ENCODE measurements at regions not wholly inside any gene's neighbourhood (a gene's known extent, or its start where the extent isn't known, plus 50 kb on each side); places are given as distances from the start of the nearest gene placed in this dataset.

DNA sequence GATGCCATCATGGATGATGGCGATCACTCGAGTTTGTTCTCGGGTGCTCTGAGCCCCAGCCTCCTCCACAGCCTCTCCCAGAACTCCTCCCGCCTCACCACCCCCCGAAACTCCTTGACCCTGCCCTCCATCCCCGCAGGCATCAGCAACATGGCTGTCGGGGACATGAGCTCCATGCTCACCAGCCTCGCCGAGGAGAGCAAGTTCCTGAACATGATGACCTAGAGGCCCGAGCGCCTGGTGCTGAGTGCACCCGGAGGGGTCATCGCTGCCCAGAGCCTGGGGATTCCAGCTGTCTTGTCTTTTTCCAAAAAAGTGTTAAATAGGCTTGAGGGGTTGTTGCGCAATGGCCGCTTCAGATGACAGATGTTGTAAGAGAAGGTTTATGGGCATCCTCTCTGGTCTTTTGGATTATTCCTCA is 254.8 kb downstream of the GLI2 start:
- BruUV-seq (replicated peaks) = no TSS peak

DNA sequence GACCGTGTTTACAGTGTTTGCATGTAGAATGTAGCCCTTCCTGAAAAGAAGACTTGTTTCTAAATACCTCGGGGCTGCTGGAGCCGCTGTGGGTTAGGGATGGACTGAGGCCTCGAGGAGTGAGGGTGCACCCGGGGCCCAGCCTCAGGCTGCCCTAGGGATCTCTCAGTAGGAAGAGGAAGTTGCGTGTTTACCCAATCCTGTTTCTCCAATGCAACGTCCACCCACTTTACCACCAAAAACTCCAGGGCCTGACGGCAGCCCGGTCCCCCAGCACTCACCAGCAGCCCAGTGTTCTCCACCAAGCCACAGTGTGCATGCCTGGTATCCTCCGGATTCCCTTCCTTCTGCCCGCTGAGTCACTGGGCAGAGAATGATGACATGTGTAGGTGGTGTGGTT is 255.8 kb downstream of the GLI2 start:
- Histone ChIP-seq H3K4me3 (ENCODE audit: low read length) (no peak overlapping the region), H3K4me2 (ENCODE audit: low read length) (no peak overlapping the region), H3K27ac (ENCODE audit: low read length) (no peak overlapping the region), H3K9ac (ENCODE audit: low read length) (no peak overlapping the region), H3K9me3 (ENCODE audit: low read length) (no peaks in the 10 kb centered on the region), H2AFZ (ENCODE audit: low read length) (no peak overlapping the region), H3F3A (ENCODE audit: low read length, unreplicated experiment) (no peaks in the 10 kb centered on the region), H3K36me3 (ENCODE audit: low read depth, low read length) (no peaks in the 10 kb centered on the region), H3K4me1 (ENCODE audit: insufficient read depth, low read length) (no peaks in the 10 kb centered on the region), H3K79me2 (ENCODE audit: low read length) (no peaks in the 10 kb centered on the region), H3K27me3 (ENCODE audit: low read length) (no peaks in the 10 kb centered on the region), H3K9me2 (replicated peaks; ENCODE audit: low read length) (no peaks in the 10 kb centered on the region), H4K20me1 (ENCODE audit: low read length) (no peaks in the 10 kb centered on the region)
- DNase-seq (no peak), ATAC-seq (no peak)
- intact Hi-C loops (cut with micrococcal nuclease) = no loop called here
- BruUV-seq (replicated peaks) = no TSS peak
- TF ChIP-seq EZH2 (IDR thresholded peaks at IDR 0.05; ENCODE audit: low read length, unreplicated experiment) = no peak
- TF ChIP-seq, protein P1, sequence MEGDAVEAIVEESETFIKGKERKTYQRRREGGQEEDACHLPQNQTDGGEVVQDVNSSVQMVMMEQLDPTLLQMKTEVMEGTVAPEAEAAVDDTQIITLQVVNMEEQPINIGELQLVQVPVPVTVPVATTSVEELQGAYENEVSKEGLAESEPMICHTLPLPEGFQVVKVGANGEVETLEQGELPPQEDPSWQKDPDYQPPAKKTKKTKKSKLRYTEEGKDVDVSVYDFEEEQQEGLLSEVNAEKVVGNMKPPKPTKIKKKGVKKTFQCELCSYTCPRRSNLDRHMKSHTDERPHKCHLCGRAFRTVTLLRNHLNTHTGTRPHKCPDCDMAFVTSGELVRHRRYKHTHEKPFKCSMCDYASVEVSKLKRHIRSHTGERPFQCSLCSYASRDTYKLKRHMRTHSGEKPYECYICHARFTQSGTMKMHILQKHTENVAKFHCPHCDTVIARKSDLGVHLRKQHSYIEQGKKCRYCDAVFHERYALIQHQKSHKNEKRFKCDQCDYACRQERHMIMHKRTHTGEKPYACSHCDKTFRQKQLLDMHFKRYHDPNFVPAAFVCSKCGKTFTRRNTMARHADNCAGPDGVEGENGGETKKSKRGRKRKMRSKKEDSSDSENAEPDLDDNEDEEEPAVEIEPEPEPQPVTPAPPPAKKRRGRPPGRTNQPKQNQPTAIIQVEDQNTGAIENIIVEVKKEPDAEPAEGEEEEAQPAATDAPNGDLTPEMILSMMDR (conservative IDR thresholded peaks at IDR 0.05; ENCODE audit: low read depth, low read length) = no peak
- TF ChIP-seq EZH2phosphoT487 (IDR thresholded peaks at IDR 0.05; ENCODE audit: borderline replicate concordance, low read length) = no peak
- POLR2A ChIA-PET (ENCODE audit: unreplicated experiment) = no interaction called here
- CTCF ChIA-PET = no interaction called here

More for the DNA sequence above, 254.8 kb downstream of the GLI2 start:
- Histone ChIP-seq H3K27me3 (ENCODE audit: low read length) (no peaks in the 10 kb centered on the region), H3K9me3 (ENCODE audit: low read length) (no peaks in the 10 kb centered on the region), H3K4me1 (ENCODE audit: insufficient read depth, low read length) (no peaks in the 10 kb centered on the region), H3K9ac (ENCODE audit: low read length) (no peak overlapping the region), H3K36me3 (ENCODE audit: low read depth, low read length) (no peaks in the 10 kb centered on the region), H3K4me2 (ENCODE audit: low read length) (no peak overlapping the region), H3K9me2 (replicated peaks; ENCODE audit: low read length) (no peaks in the 10 kb centered on the region), H3K27ac (ENCODE audit: low read length) (no peak overlapping the region), H3K4me3 (ENCODE audit: low read length) (no peak overlapping the region), H3F3A (ENCODE audit: low read length, unreplicated experiment) (no peaks in the 10 kb centered on the region), H2AFZ (ENCODE audit: low read length) (no peak overlapping the region), H4K20me1 (ENCODE audit: low read length) (no peaks in the 10 kb centered on the region), H3K79me2 (ENCODE audit: low read length) (no peaks in the 10 kb centered on the region)
- ChIA-PET CTCF (no interaction called here), POLR2A (ENCODE audit: unreplicated experiment) (no interaction called here)
- DNase-seq (no peak), ATAC-seq (no peak)
- intact Hi-C loops (cut with micrococcal nuclease) = no loop called here
- TF ChIP-seq EZH2phosphoT487 (IDR thresholded peaks at IDR 0.05; ENCODE audit: borderline replicate concordance, low read length) = no peak
- TF ChIP-seq, protein P1 (conservative IDR thresholded peaks at IDR 0.05; ENCODE audit: low read depth, low read length) = no peak
- no peak for TF ChIP-seq EZH2 (IDR thresholded peaks at IDR 0.05; ENCODE audit: low read length, unreplicated experiment)

DNA sequence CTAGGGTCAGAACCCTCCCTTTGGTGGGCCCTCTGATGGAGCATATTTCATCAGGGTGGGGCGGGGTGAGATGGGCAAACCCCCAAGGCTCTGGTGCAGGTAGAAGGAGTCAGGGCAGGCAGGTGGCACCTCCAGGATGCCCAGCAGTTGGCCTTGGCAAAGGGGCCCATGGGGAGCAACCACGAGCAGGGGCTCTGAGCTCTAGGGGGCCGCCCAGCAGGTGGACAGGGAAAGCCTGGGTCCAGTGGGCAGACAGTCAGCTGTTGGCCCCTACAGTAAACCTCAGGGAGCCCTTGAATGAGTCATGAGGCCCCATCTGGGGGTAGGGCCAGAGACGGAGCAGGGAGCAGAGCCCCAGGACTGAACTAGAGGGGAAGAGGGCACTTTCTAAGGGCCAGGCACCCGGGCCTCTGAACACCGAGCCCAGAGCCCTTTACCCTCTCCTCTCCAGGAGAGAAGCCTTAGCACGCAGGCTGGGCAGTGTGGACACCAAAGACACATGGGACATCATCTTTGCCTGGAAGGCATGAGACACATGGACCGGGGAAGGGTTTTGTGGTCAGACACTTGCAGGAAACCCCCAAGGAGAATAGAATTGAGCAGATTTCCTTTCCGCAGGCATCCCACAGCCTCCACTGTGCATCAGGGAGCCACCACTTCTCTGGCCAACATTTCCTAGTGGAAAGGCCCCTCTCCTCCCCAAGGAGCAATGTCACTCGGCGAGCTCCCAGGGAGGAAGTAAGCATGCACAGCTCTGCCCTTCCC is 257.3 kb downstream of the GLI2 start:
- Histone ChIP-seq H2AFZ (ENCODE audit: low read length) (no peak overlapping the region), H3K27ac (ENCODE audit: low read length) (no peak overlapping the region), H3F3A (ENCODE audit: low read length, unreplicated experiment) (no peaks in the 10 kb centered on the region), H3K9ac (ENCODE audit: low read length) (no peak overlapping the region), H3K4me3 (ENCODE audit: low read length) (no peak overlapping the region), H3K27me3 (ENCODE audit: low read length) (no peaks in the 10 kb centered on the region), H3K9me3 (ENCODE audit: low read length) (no peaks in the 10 kb centered on the region), H3K79me2 (ENCODE audit: low read length) (no peaks in the 10 kb centered on the region), H4K20me1 (ENCODE audit: low read length) (no peaks in the 10 kb centered on the region), H3K4me1 (ENCODE audit: insufficient read depth, low read length) (no peaks in the 10 kb centered on the region), H3K9me2 (replicated peaks; ENCODE audit: low read length) (no peaks in the 10 kb centered on the region), H3K4me2 (ENCODE audit: low read length) (no peak overlapping the region), H3K36me3 (ENCODE audit: low read depth, low read length) (no peaks in the 10 kb centered on the region)
- POLR2A ChIA-PET (ENCODE audit: unreplicated experiment) = no interaction called here
- no TSS peak for BruUV-seq (replicated peaks)
- intact Hi-C loops (cut with micrococcal nuclease) = no loop called here
- ATAC-seq (no peak), DNase-seq (no peak)
- CTCF ChIA-PET = no interaction called here
- TF ChIP-seq, protein P1 (conservative IDR thresholded peaks at IDR 0.05; ENCODE audit: low read depth, low read length) = no peak
- no peak for TF ChIP-seq EZH2phosphoT487 (IDR thresholded peaks at IDR 0.05; ENCODE audit: borderline replicate concordance, low read length)
- TF ChIP-seq EZH2 (IDR thresholded peaks at IDR 0.05; ENCODE audit: low read length, unreplicated experiment) = no peak

All from PC-3 (cell line).